Skeletal muscle cell (primary cell): ENCODE measurements at regions not wholly inside any gene's neighbourhood (a gene's known extent, or its start where the extent isn't known, plus 50 kb on each side); places are given as distances from the start of the nearest gene placed in this dataset.

Experiments used
- DNase-seq: peaks from one replicate; pipeline ENCODE4 v3.0.0-alpha.2; 2010; ENCODE audit warnings: low read depth
- H3K4me3 ChIP-seq: 2 replicates; pipeline ENCODE4 v1.5.1; 2011; ENCODE audit warnings: low read depth, mild to moderate bottlenecking, control low read depth, low read length, moderate library complexity

DNA sequence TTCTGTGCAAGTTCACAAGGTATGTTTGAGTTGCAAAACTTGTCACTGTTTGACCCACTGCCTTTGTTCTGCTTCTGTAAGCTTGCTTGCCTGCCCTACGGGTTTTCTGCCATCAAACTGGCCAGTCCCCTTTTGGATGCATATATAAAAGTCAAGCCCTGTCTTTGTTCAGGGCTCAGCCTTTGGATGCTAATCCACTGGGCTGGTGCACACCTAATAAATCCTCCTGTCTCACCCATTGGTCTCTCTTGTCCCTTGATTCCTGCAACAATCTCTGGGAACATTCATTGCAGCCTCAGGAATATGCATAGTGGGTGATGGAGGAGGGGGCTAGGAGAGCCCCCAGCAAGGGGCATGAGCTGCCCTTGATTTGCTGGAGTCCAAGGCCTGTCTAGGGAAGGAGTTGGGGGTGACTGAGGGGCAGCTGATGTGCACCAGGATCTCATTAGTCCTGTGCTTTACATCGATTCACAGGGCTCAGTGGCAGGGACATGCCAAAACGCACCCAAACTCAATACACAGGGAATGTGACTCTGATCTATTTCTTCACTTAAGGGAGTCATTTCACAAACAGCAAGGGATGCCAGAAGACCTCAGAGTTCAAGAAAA, 225.4 kb upstream of the NLRP1 start:
- H3K4me3 ChIP-seq, result no peak overlapping the region
- no peak for DNase-seq

DNA sequence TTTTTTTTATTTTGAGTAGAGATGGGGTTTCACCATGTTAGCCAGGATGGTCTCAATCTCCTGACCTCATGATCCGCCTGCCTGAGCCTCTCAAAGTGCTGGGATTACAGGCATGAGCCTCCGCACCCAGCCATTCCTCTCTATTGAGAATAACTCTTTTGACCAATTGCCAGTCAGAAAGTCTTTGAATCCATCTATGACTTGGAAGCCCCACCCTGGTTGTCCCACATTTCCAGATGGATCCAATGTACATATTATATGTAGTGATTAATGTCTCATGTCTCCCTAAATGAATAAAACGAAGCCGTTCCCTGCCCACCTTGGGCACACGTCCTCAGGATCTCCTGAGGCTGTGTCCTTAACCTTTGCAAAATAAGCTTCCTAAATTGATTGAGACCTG, 228.3 kb upstream of the NLRP1 start:
- DNase-seq, result no peak
- no peak overlapping the region for H3K4me3 ChIP-seq

DNA sequence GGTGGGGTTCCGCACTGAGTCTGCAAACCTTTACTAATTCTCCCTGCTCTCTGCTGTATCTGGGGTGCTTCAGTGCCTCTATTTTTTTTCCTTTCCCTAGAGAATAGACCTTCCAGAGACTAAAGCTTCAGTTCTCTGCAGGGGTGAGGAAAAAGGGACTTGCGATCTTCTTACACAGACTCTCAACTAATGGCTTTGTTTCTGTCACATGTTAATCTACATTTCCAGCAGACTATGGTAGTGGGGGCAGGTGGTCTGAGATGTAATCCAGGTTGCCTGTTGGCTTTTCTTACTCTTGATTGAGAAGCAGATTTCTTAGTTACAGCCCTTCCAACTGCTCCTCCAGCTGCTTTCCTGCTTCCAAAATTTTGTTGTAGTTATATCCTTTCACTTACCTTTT, 229.0 kb upstream of the NLRP1 start:
- DNase-seq, result no peak
- H3K4me3 ChIP-seq, result no peak overlapping the region

DNA sequence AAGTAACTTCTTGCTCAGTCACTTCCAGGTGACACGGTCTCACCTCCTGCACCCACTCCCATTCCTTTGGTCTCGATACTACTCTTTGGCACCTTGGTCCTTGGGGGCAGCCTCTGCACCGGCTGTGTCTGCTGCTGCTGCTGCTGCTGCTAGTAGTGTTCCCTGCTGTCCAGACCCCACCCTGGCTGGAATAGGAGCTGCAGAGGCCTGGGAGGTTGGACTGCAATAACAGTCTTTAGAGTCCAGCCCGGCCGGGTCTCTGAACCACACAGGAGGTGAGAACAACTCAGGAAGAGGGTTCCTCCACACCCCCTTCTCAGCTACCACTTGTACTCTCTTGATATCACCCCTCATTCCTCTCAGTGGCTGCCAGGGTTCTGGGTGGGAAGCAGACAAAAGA, 231.1 kb upstream of the NLRP1 start:
- no peak for DNase-seq
- no peak overlapping the region for H3K4me3 ChIP-seq

DNA sequence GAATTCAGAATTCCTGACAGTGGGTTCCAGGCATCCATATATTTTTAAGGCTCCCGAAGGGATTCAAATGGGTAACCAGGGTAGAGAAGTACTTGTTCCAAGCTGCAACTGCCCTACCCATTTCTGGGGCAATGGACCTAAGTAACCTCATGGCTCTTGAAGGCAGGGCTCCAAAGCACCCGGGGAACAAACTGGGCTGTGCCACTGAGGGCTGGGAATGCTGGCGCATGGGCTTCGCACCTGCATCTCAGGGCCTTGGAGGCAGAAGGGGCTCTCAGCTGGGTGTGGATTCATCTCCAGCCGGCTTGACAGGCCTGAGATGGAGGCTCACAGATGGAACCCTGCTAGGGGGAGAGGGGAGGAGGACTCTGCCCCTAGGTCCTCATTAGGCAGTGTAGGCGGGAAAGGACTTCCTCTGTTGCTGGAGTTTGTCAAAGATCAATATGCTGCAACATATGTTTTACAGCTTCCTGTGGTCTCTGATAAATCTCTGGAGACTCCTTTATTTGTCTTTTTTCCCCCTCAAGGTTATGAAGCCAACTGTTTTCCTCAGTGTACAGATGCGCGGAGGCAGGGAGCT, 232.3 kb upstream of the NLRP1 start:
- H3K4me3 ChIP-seq, result no peak overlapping the region
- DNase-seq, result no peak

DNA sequence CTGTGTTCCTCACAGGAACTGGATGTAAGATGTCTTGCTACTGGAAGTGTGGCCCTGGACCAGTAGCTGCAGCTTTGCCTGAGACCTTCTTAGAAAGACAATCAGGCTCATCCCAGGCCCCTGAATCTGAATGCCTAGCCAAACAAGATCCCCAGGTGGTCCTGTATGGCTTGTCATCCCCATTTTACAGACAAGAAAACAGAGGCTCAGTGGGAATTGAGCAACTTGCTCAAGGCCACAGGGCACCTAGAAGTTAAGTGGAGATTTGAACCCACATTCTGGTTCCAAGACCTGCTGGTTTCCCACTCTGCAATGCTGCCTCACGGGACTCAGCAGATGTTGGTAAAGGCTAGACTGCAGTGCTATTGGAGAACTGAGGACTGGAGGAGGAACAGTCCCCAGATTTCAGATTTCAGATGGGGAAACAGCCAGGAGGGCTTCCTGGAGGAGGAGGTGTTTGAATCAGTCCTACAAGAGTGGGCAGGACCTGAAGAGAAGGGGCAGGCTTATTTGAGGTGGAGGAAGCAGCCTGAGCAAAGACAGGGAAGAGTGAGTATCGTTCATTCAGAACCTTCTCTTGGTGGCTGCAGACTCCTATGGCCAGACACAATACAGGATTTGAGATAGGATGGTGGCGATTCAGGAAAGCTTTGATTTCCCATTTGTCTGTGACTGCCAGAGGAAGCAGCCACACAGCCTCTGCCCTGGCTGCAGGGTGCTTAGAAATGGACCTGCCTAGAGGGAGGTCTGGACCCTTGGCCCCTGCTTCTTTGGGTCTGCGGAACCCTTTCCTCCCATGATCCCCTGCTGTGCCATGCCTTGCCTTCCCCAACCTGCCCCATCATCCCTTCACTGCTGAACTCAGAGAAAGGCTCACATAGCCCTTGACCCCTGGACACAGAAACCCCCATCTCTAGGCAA, 233.4 kb upstream of the NLRP1 start:
- H3K4me3 ChIP-seq, result no peak overlapping the region
- DNase-seq, result no peak

DNA sequence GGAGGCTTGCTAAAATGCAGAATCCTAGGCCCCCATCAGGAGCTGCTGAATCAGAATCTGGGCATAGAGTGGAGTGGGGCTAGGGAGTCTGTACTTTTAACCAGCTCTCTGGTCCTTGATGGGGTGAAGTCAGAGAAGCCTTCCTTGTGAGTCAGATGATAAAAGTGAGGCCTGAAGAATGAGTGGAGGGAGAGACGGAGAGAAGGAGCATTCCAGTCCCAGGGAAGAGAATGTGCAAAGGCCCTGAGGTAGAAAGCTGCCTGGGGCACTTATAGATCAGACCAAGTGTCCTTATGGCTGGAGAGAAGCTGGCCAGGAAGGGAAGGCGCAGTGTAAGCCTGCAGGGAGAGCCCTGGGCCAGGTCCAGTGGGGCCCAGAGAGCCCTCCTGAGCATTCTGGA, 235.1 kb upstream of the NLRP1 start:
- DNase-seq, result no peak

DNA sequence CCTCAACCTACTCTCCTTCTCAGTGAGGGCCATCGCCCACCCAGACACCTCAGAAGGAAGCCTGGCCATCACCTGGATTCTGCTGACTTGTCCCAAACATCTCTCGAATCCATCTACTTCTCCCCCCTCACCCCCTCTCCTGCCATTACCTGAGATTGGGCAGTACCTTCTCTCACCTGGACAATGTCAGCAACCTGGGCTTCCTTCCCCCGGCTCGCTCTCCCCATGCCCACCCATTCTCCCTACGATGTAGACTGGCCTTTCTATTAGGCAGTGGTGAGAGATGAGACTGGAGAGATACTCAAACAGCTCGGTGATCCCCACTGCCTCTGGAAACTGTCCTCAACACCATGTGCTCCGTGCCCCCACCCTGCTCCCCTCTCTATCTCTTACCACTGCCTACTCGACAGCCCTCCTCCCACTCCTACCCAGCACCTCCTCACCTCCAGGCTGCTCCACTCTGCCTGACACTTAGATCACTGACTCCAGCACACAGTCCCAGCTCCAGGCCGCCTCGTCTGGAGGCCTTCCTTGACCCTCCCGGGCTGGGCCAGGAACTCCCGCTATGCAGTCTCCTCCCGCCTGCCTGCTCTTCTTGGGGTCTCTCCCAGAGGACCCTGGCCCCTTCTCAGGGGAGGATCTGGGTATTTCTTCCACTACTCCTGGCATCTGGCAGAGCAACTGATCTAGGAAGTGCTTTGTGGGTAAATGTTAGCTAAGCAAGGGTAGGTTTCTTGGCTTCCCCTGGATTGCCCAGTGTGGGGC, 235.8 kb upstream of the NLRP1 start:
- DNase-seq, result no peak
- H3K4me3 ChIP-seq, result no peak overlapping the region

More for the DNA sequence above, 235.1 kb upstream of the NLRP1 start:
- H3K4me3 ChIP-seq, result no peak overlapping the region

DNA sequence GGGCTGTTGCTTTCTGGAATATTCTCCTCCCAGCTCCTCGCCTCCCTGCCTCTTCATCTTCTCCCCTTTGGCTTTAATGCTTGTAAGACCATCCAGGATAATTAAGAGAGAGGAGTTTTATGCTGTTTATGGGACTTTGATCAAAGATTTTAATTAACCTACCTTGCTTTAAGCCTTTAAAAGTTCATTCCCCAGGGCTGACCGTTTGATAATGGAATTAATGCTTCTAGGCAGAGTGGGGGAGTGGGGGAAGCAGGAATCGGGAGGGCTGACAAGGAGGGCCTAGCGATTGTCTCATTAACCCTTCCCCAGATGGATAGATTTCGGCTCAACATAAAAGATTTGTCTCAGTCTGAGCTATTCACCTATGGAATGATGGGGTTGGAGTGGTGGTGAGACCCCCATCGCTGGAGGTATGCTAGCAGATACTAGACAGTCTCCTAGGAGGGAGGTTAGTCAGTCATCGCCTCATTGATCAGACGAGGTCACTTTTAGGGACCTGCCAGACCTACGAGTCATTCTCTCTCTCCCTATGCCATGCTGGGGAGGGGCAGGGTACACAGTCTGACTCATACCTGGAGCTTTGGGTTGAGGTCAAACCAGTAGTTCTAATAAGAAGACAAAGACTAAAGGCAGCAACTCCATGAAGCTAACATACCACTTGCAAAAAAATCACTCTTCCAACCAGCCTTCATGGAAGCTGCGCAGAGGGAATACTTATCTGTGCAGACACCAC, 236.6 kb upstream of the NLRP1 start:
- no peak for DNase-seq
- no peak overlapping the region for H3K4me3 ChIP-seq

DNA sequence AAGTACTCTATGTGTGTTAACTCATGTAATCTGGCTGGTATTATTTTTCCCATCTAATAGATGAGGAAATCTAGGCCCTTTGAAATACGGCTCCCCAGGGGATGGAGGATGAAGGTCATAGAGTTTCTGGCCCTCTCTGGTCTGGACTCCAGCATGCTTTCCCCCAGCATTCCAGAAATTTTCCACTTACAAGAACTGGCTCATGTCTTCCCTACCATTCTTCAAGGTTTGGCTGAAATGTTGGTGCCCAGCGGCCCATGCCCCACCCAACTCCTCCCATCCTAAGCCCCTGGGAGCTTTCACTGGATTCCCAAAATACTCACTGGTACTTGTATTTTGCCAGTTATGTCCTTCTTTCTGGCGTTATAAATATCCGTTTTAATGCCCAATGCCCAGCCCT, 237.5 kb upstream of the NLRP1 start:
- no peak for DNase-seq
- no peak overlapping the region for H3K4me3 ChIP-seq

DNA sequence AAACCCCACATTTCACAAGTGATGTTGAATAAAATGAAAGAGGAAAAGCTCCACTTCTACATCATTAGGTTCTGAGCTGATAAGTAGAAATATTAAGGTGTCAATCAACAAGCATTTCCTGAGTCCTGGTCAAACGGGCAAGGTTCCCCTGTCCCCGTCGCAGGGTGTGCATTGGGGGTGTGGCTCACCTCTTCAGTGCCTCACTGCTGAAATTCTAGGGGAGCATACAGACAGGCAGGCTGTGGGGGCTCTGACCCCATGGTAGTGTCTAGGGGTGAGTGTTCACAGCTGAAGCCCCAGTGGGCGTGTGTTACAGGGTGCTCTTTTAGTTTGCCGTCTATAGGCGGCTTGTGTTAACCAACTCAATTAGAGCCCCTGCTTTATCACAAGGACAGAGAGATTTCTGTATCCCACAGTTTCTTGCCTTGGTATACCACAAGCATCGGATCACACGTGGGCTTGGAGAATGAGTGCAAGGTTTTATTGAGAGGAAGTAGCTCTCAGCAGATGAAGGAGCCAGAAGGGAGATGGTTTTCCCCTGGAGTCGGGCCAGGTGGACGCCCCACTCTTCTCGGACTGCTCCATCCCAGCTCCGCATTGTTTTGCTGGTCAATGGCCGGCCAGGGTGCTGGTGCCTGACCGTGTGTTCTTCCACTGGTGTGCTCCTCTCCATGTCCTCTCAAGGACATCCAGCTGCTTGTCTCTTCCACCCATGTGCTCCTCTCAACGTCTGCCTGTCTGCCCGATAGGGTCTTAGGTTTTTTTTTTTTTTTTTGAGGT, 238.2 kb upstream of the NLRP1 start:
- H3K4me3 ChIP-seq, result no peak overlapping the region
- DNase-seq, result no peak

DNA sequence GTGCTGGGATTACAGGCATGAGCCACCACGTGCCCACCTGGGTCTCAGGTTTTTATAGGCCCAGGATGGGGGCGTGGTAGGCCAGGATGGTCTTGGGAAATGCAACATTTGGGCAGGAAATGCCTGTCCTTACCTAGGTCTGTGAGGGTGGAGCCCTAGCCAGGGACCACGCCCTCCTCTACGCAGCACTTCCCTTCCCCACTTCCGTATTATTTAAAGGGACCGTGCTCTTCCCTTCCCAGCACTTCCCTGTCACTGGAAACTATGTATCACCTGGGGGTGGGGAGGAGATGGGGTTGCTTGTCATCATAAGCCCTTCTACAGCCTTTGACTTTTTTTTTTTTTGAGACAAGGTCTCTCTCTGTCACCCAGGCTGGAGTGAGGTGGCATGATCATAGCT, 238.9 kb upstream of the NLRP1 start:
- no peak for DNase-seq
- no peak overlapping the region for H3K4me3 ChIP-seq

DNA sequence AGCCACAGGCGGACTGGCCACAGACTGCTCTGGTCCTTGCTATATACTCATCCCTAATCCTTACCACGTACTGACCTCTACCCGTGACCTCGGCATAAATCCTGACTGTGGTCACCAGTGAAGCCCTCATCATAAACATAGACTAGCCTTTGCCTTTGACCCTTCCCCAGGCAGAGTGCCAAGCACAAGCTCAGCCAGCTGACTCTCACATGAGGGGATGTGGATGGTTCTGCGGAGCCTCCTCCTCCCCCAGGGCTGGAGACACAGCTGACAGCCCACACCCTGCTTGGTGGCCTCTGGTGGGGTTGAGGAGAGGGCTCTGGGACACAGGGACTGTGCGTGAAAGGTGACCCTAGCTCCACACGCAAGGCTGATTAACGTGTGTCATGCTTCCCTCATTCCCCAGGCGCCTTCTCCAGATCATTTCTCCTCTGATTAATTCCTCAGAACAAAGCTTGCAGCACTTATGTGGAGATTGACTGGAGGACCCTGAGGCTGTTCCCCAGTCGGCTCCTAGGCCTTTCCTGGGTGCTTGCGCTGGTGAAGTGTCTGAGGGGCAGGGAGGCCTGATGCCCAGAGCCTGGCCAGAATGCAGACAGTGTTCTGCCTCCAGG, 241.5 kb upstream of the NLRP1 start:
- H3K4me3 ChIP-seq, result no peak overlapping the region
- peak; percentile 45 for DNase-seq

DNA sequence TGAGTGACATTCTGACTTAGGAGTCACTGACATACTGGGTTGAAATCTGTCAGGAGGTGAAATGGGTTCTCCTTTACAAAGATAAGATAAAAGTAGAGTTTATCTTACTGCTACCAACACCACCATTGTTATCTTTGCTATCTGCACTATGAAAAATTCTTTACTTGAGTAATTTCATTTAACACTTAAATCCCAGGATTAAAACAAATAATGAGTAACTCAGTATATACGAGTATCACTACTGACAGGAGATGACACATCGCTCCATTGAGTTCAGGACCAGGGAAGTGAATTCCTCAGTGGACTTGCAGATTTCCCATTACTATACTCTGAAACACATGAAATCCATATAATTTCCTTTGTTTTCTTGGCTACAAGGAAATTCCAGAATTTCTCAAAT, 242.1 kb upstream of the NLRP1 start:
- no peak for DNase-seq
- H3K4me3 ChIP-seq, result no peak overlapping the region

DNA sequence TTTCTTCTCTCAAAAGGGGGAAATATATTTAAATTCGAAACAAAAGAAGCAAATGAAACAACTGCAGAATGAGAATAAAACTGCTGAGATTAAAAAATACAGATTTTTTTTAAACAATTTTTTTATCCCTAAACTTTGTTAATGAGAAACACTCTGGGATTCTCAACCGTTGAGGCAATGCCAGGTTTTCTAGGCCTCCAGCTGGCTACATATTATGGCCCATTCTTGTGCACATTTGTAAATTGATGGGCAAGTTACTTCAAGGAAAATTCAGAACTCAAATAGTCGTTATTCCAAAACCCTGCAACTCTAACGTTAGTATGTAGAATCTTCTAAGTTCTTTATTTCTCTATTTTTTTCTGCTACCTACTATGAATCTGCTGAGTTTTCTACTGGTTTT, 239.3 kb upstream of the WSCD1 start:
- no peak overlapping the region for H3K4me3 ChIP-seq
- no peak for DNase-seq

DNA sequence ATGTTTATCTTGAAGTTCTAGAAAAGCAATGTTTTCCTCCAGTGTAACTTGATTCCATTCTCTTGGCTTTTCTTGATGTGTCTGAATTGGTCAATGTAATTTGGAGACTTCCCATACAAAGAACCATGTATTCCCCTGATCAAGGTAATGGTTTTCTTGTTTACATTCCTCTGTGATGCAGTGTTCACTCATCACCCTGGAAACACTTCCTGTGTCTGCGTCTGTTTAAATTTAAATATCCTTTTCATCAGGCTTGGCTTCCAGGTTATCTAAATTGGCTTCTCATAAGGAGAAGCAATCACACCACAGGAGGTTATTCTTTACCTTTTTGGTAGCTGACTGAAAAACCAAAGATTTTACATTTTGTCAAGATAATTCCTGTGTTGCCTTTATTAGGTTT, 237.3 kb upstream of the WSCD1 start:
- DNase-seq, result peak; percentile 17
- H3K4me3 ChIP-seq, result no peak overlapping the region

DNA sequence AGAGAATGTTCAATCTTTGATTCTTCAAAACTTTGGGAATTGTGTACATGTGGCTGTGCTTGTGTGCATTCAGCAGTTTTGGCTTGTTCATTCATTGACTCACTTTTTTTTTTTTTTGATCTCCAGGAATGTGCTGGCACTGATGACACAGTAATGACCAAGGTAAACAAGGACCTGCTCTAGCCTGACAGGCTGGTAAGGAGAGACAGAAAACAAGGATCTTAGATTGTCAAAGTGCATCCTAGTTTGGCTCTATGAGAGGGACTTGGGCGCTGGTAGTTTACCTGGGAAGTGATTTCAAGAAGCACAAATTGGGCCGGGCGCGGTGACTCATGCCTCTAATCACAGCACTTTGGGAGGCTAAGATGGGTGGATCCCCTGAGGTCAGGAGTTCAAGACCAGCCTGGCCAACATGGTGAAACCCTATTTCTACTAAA, 233.1 kb upstream of the WSCD1 start:
- DNase-seq, result peak; percentile 10
- H3K4me3 ChIP-seq, result no peak overlapping the region

DNA sequence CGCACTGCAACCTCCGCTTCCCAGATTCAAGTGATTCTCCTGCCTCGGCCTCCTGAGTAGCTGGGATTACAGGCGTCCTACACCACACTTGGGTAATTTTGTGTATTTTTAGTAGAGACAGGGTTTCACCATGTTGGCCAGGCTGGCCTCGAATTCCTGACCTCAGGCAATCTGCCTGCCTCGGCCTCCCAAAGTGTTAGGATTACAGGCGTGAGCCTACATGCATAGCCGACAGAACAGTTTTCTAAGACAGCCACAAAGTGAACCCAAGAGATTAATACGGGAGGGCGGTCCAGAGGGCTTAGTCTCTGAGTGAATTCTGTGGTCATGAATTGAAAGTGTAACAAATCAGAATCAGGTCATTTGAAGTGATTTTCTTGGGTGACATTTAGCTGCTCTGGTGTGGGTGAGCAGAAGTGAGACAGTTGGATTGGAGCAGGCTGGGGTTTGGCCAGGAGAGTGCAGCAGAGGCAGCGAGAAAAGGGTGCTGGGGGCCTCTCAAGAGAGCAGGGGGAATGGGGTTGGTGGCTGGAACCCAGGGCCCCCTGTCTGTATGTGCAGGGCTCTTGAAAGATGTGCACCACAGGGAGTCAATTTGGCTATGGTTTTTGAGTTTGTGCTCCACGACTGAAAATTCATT, 231.4 kb upstream of the WSCD1 start:
- H3K4me3 ChIP-seq, result no peak overlapping the region
- no peak for DNase-seq
